ENCODE measurements at regions not wholly inside any gene's neighbourhood (a gene's known extent, or its start where the extent isn't known, plus 50 kb on each side); places are given as distances from the start of the nearest gene placed in this dataset.

DNA sequence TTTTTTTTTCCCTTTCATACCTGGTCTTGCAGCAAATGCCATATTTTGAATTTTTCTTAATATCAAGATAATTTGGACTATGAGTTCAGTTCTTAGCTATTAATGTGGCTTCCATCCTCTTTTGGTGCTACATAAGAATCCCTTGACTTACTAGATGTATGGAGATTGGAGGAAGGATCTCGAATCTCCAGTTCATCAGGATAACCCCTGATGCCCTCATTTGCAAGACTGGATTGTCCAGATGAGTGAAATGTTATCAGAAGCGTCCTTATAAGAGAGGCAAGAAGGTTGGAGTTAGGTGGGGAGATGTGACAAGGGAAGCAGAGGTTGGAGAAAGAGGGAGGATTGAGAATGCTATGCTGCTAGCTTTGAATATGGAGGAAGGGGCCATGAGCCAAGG, 499.6 kb upstream of the SYNCRIP start:
- H2AFZ ChIP-seq (ENCODE audit: low read length) = no peak overlapping the region
- no peak for DNase-seq (ENCODE audit: low read depth in 2 of 2)
- no peak overlapping the region for H3K4me2 ChIP-seq (ENCODE audit: extremely low read depth, insufficient read depth, low read length)
- no peaks in the 10 kb centered on the region for H4K20me1 ChIP-seq (ENCODE audit: control insufficient read depth, extremely low read depth, insufficient read depth, low read length)
- H3K9me3 ChIP-seq (ENCODE audit: control insufficient read depth, insufficient read depth, low read depth, low read length) = no peaks in the 10 kb centered on the region
- H3K27me3 ChIP-seq (ENCODE audit: control insufficient read depth, insufficient read depth, low read length) = no peaks in the 10 kb centered on the region
- no peak overlapping the region for H3K4me3 ChIP-seq (replicated peaks in 1 of 4; ENCODE audit: control extremely low read depth in 1 of 4, insufficient read depth in 1 of 4, low read depth in 3 of 4, low read length in 4 of 4)
- no peak overlapping the region for H3K27ac ChIP-seq (ENCODE audit: insufficient read depth, low read length)
- no peak for TF ChIP-seq EZH2 (IDR thresholded peaks at IDR 0.05; ENCODE audit: low read length, missing control alignments)
- TF ChIP-seq, protein P1, sequence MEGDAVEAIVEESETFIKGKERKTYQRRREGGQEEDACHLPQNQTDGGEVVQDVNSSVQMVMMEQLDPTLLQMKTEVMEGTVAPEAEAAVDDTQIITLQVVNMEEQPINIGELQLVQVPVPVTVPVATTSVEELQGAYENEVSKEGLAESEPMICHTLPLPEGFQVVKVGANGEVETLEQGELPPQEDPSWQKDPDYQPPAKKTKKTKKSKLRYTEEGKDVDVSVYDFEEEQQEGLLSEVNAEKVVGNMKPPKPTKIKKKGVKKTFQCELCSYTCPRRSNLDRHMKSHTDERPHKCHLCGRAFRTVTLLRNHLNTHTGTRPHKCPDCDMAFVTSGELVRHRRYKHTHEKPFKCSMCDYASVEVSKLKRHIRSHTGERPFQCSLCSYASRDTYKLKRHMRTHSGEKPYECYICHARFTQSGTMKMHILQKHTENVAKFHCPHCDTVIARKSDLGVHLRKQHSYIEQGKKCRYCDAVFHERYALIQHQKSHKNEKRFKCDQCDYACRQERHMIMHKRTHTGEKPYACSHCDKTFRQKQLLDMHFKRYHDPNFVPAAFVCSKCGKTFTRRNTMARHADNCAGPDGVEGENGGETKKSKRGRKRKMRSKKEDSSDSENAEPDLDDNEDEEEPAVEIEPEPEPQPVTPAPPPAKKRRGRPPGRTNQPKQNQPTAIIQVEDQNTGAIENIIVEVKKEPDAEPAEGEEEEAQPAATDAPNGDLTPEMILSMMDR (conservative IDR thresholded peaks at IDR 0.05 in 1 of 2, IDR thresholded peaks at IDR 0.05 in 1 of 2; ENCODE audit: low read depth in 1 of 2, low read length in 2 of 2) = no peak
- H3K79me2 ChIP-seq (ENCODE audit: control insufficient read depth, insufficient read depth, low read length) = no peaks in the 10 kb centered on the region
- H3K36me3 ChIP-seq (ENCODE audit: control insufficient read depth, insufficient read depth, low read length) = no peaks in the 10 kb centered on the region
- no peak overlapping the region for H3K9ac ChIP-seq (ENCODE audit: insufficient read depth, low read length)
- no peaks in the 10 kb centered on the region for H3K4me1 ChIP-seq (ENCODE audit: control insufficient read depth, extremely low read depth, insufficient read depth, low read length)

- Histone ChIP-seq H3K27me3 (ENCODE audit: control insufficient read depth, insufficient read depth, low read length) (no peaks in the 10 kb centered on the region), H3K9ac (ENCODE audit: insufficient read depth, low read length) (no peak overlapping the region), H3K4me2 (ENCODE audit: extremely low read depth, insufficient read depth, low read length) (no peak overlapping the region), H3K9me3 (ENCODE audit: control insufficient read depth, insufficient read depth, low read depth, low read length) (no peaks in the 10 kb centered on the region), H3K4me1 (ENCODE audit: control insufficient read depth, extremely low read depth, insufficient read depth, low read length) (no peaks in the 10 kb centered on the region), H3K36me3 (ENCODE audit: control insufficient read depth, insufficient read depth, low read length) (no peaks in the 10 kb centered on the region), H2AFZ (ENCODE audit: low read length) (no peak overlapping the region), H3K79me2 (ENCODE audit: control insufficient read depth, insufficient read depth, low read length) (no peaks in the 10 kb centered on the region), H3K27ac (ENCODE audit: insufficient read depth, low read length) (no peak overlapping the region), H3K4me3 (replicated peaks in 1 of 4; ENCODE audit: control extremely low read depth in 1 of 4, insufficient read depth in 1 of 4, low read depth in 3 of 4, low read length in 4 of 4) (no peak overlapping the region), H4K20me1 (ENCODE audit: control insufficient read depth, extremely low read depth, insufficient read depth, low read length) (no peaks in the 10 kb centered on the region)
- no peak for DNase-seq (ENCODE audit: low read depth in 2 of 2)
- TF ChIP-seq, protein P1 (conservative IDR thresholded peaks at IDR 0.05 in 1 of 2, IDR thresholded peaks at IDR 0.05 in 1 of 2; ENCODE audit: low read depth in 1 of 2, low read length in 2 of 2) = no peak
- no peak for TF ChIP-seq EZH2 (IDR thresholded peaks at IDR 0.05; ENCODE audit: low read length, missing control alignments)
Measured at GRCh38 chr6:86128130-86128814, 485.6 kb upstream of the SYNCRIP start.

GRCh38 chr6:86122086-86122485, 479.4 kb upstream of the SYNCRIP start:
- Histone ChIP-seq H3K36me3 (ENCODE audit: control insufficient read depth, insufficient read depth, low read length) (no peaks in the 10 kb centered on the region), H3K4me1 (ENCODE audit: control insufficient read depth, extremely low read depth, insufficient read depth, low read length) (no peaks in the 10 kb centered on the region), H3K27me3 (ENCODE audit: control insufficient read depth, insufficient read depth, low read length) (no peaks in the 10 kb centered on the region), H2AFZ (ENCODE audit: low read length) (no peak overlapping the region), H3K4me3 (replicated peaks in 1 of 4; ENCODE audit: control extremely low read depth in 1 of 4, insufficient read depth in 1 of 4, low read depth in 3 of 4, low read length in 4 of 4) (no peak overlapping the region), H3K9me3 (ENCODE audit: control insufficient read depth, insufficient read depth, low read depth, low read length) (no peaks in the 10 kb centered on the region), H4K20me1 (ENCODE audit: control insufficient read depth, extremely low read depth, insufficient read depth, low read length) (no peaks in the 10 kb centered on the region), H3K4me2 (ENCODE audit: extremely low read depth, insufficient read depth, low read length) (no peak overlapping the region), H3K9ac (ENCODE audit: insufficient read depth, low read length) (no peak overlapping the region), H3K79me2 (ENCODE audit: control insufficient read depth, insufficient read depth, low read length) (no peaks in the 10 kb centered on the region), H3K27ac (ENCODE audit: insufficient read depth, low read length) (no peak overlapping the region)
- DNase-seq (ENCODE audit: low read depth in 2 of 2) = no peak
- no peak for TF ChIP-seq EZH2 (IDR thresholded peaks at IDR 0.05; ENCODE audit: low read length, missing control alignments)
- TF ChIP-seq, protein P1 (conservative IDR thresholded peaks at IDR 0.05 in 1 of 2, IDR thresholded peaks at IDR 0.05 in 1 of 2; ENCODE audit: low read depth in 1 of 2, low read length in 2 of 2) = no peak

Data from fibroblast of lung (primary cell).